SK-N-SH (cell line): ENCODE measurements at regions not wholly inside any gene's neighbourhood (a gene's known extent, or its start where the extent isn't known, plus 50 kb on each side); places are given as distances from the start of the nearest gene placed in this dataset.

Experiments
- CTCF ChIP-seq: fragments of 200-600 bp; sonication (generic); IDR thresholded peaks from 2 replicates; pipeline ENCODE4 v1.6.1; 2017; ENCODE audit warnings: antibody characterized with exemption, mild to moderate bottlenecking, moderate library complexity
- FOXM1 ChIP-seq: IDR thresholded peaks from 2 replicates; pipeline ENCODE4 v1.4.0; 2012; ENCODE audit warnings: low read depth, mild to moderate bottlenecking
- GABPA ChIP-seq: IDR thresholded peaks from 2 replicates; pipeline ENCODE4 v1.4.0; 2012; ENCODE audit warnings: low read depth, mild to moderate bottlenecking
- MAX ChIP-seq: IDR thresholded peaks from 2 replicates; pipeline ENCODE4 v1.4.0; 2012; ENCODE audit warnings: low read depth
- MXI1 ChIP-seq: IDR thresholded peaks from 2 replicates; pipeline ENCODE4 v1.6.1; 2012; ENCODE audit warnings: mild to moderate bottlenecking, low read depth, low read length, improper control_type of control experiment
- NRF1 ChIP-seq: IDR thresholded peaks from 2 replicates; pipeline ENCODE4 v1.6.1; 2012; ENCODE audit warnings: low read depth, mild to moderate bottlenecking, low read length
- POLR2AphosphoS5 ChIP-seq: IDR thresholded peaks from 2 replicates; pipeline ENCODE4 v1.6.1; 2012; ENCODE audit warnings: low read depth, low read length
- RCOR1 ChIP-seq: fragments of 150-350 bp; IDR thresholded peaks from 2 replicates; pipeline ENCODE4 v1.6.1; 2017; ENCODE audit warnings: antibody characterized with exemption, low read length
- REST ChIP-seq: IDR thresholded peaks from 2 replicates; pipeline ENCODE4 v1.6.1; 2012; ENCODE audit warnings: mild to moderate bottlenecking, low read depth, low read length, moderate library complexity
- SIN3A ChIP-seq: IDR thresholded peaks from 2 replicates; pipeline ENCODE4 v1.6.1; 2012; ENCODE audit warnings: low read depth, mild to moderate bottlenecking, low read length, moderate library complexity, borderline replicate concordance
- TCF12 ChIP-seq: IDR thresholded peaks from 2 replicates; pipeline ENCODE4 v1.4.0; 2012
- ZBTB33 ChIP-seq: IDR thresholded peaks from 2 replicates; pipeline ENCODE4 v1.4.0; 2012; ENCODE audit warnings: low read depth, borderline replicate concordance

GRCh38 chr1:189908113-189908512 lies 569.6 kb downstream of the BRINP3 start:
- no peak for TF ChIP-seq TCF12
- no peak for TF ChIP-seq CTCF
- no peak for TF ChIP-seq MXI1
- TF ChIP-seq REST, result no peak
- TF ChIP-seq FOXM1, result no peak
- no peak for TF ChIP-seq MAX
- no peak for TF ChIP-seq RCOR1
- no peak for TF ChIP-seq SIN3A
- TF ChIP-seq POLR2AphosphoS5, result no peak
- TF ChIP-seq NRF1, result no peak
- TF ChIP-seq GABPA, result no peak
- TF ChIP-seq ZBTB33, result no peak
